Astrocyte (in vitro differentiated cells and primary cell): ENCODE measurements at regions not wholly inside any gene's neighbourhood (a gene's known extent, or its start where the extent isn't known, plus 50 kb on each side); places are given as distances from the start of the nearest gene placed in this dataset.

ENCODE experiments used
- EZH2 ChIP-seq: IDR thresholded peaks from 2 replicates; pipeline ENCODE4 v1.6.1; 2012; ENCODE audit warnings: mild to moderate bottlenecking, low read length, inconsistent platforms; ENCODE audit not compliant: insufficient read depth
- TF ChIP-seq, protein P1 (sequence below): IDR thresholded peaks from 2 replicates; pipeline ENCODE4 v1.5.1; 2011; ENCODE audit warnings: low read depth, mild to moderate bottlenecking, inconsistent platforms, low read length, moderate library complexity; ENCODE audit not compliant: insufficient read depth

- TF ChIP-seq, protein P1, sequence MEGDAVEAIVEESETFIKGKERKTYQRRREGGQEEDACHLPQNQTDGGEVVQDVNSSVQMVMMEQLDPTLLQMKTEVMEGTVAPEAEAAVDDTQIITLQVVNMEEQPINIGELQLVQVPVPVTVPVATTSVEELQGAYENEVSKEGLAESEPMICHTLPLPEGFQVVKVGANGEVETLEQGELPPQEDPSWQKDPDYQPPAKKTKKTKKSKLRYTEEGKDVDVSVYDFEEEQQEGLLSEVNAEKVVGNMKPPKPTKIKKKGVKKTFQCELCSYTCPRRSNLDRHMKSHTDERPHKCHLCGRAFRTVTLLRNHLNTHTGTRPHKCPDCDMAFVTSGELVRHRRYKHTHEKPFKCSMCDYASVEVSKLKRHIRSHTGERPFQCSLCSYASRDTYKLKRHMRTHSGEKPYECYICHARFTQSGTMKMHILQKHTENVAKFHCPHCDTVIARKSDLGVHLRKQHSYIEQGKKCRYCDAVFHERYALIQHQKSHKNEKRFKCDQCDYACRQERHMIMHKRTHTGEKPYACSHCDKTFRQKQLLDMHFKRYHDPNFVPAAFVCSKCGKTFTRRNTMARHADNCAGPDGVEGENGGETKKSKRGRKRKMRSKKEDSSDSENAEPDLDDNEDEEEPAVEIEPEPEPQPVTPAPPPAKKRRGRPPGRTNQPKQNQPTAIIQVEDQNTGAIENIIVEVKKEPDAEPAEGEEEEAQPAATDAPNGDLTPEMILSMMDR, result no peak
- TF ChIP-seq EZH2, result no peak
Observed at GRCh38 chr4:57351731-57352130, 241.5 kb upstream of the IGFBP7 start.
